ENCODE measurements at regions not wholly inside any gene's neighbourhood (a gene's known extent, or its start where the extent isn't known, plus 50 kb on each side); places are given as distances from the start of the nearest gene placed in this dataset.

DNA sequence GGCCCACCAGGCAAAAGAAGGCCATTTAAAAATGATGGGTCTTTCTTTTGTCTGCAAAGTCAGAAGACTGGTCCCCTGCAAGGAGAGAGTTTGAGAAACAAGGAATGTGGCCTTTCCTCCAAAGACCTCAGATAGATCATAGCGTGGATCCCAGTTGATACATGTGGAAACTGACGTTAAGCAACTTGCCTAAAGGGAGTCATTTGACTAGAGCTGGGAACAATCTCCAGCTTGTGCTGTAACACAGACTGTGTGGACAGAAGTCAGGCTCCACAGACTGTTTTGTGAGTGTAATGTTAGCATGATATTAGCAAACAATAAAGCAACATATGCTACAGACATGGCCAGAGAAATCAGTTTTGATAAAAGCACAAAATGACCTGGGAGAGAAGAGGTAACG is 140.4 kb upstream of the CITED2 start:
- TF ChIP-seq, protein P1, sequence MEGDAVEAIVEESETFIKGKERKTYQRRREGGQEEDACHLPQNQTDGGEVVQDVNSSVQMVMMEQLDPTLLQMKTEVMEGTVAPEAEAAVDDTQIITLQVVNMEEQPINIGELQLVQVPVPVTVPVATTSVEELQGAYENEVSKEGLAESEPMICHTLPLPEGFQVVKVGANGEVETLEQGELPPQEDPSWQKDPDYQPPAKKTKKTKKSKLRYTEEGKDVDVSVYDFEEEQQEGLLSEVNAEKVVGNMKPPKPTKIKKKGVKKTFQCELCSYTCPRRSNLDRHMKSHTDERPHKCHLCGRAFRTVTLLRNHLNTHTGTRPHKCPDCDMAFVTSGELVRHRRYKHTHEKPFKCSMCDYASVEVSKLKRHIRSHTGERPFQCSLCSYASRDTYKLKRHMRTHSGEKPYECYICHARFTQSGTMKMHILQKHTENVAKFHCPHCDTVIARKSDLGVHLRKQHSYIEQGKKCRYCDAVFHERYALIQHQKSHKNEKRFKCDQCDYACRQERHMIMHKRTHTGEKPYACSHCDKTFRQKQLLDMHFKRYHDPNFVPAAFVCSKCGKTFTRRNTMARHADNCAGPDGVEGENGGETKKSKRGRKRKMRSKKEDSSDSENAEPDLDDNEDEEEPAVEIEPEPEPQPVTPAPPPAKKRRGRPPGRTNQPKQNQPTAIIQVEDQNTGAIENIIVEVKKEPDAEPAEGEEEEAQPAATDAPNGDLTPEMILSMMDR (IDR thresholded peaks at IDR 0.05) = no peak
- no peak for TF ChIP-seq POLR2A (IDR thresholded peaks at IDR 0.05)
